Neural crest cell (in vitro differentiated cells): ENCODE measurements at regions not wholly inside any gene's neighbourhood (a gene's known extent, or its start where the extent isn't known, plus 50 kb on each side); places are given as distances from the start of the nearest gene placed in this dataset.

Source experiments
- DNase-seq: peaks from one replicate; pipeline ENCODE4 v3.0.0; 2021; ENCODE audit warnings: low read depth, mixed read lengths, low spot score
- H3K27ac Mint-ChIP-seq: one replicate; pipeline ENCODE4 v1.8.0; 2021; ENCODE audit warnings: mild to moderate bottlenecking, mixed read lengths; ENCODE audit not compliant: unreplicated experiment
- H3K27me3 Mint-ChIP-seq: 2 replicates; pipeline ENCODE4 v1.8.0; 2021; ENCODE audit warnings: low read depth, mild to moderate bottlenecking, mixed read lengths
- H3K36me3 Mint-ChIP-seq: 2 replicates; pipeline ENCODE4 v1.8.0; 2021; ENCODE audit warnings: low read depth, mild to moderate bottlenecking, mixed read lengths
- H3K4me1 Mint-ChIP-seq: 2 replicates; pipeline ENCODE4 v1.8.0; 2021; ENCODE audit warnings: mixed read lengths
- H3K4me3 Mint-ChIP-seq: one replicate; pipeline ENCODE4 v1.8.0; 2021; ENCODE audit warnings: mild to moderate bottlenecking, mixed read lengths
- H3K9me3 Mint-ChIP-seq: 2 replicates; pipeline ENCODE4 v1.8.0; 2021; ENCODE audit warnings: mixed read lengths
- TF ChIP-seq, protein P1 (sequence below): fragments of 200-600 bp; sonication (generic); conservative IDR thresholded peaks from 2 replicates; pipeline ENCODE4 v1.5.0; 2021; ENCODE audit warnings: antibody characterized with exemption, mild to moderate bottlenecking

DNA sequence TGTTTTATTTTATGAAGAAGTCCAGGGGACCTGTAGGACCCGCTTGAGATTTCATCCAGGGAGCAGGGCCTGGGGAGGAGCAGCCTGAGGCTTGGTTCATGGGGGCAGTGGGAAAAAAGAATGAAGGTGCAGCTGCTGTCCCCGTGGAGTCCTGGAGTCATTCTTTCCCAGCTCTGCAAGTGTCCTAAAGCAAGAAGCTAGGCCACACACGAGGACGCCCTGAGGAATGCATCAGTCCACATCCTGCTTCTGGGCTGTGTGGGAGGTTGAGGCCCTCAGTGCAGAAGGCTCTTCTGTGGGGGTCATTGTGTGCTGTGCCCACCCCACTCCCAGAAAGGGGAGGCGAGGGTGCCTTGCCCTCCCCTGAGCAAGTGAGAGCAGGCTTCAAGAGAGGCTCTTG is 179.9 kb upstream of the HS6ST1 start:
- Mint-ChIP-seq H3K4me1 (peaks cover 4% of the 10 kb centered on the region), H3K27me3 (no peaks in the 10 kb centered on the region), H3K4me3 (no peak overlapping the region), H3K27ac (no peak overlapping the region), H3K9me3 (no peaks in the 10 kb centered on the region), H3K36me3 (no peaks in the 10 kb centered on the region)
- no peak for DNase-seq
- TF ChIP-seq, protein P1, sequence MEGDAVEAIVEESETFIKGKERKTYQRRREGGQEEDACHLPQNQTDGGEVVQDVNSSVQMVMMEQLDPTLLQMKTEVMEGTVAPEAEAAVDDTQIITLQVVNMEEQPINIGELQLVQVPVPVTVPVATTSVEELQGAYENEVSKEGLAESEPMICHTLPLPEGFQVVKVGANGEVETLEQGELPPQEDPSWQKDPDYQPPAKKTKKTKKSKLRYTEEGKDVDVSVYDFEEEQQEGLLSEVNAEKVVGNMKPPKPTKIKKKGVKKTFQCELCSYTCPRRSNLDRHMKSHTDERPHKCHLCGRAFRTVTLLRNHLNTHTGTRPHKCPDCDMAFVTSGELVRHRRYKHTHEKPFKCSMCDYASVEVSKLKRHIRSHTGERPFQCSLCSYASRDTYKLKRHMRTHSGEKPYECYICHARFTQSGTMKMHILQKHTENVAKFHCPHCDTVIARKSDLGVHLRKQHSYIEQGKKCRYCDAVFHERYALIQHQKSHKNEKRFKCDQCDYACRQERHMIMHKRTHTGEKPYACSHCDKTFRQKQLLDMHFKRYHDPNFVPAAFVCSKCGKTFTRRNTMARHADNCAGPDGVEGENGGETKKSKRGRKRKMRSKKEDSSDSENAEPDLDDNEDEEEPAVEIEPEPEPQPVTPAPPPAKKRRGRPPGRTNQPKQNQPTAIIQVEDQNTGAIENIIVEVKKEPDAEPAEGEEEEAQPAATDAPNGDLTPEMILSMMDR: no peak

DNA sequence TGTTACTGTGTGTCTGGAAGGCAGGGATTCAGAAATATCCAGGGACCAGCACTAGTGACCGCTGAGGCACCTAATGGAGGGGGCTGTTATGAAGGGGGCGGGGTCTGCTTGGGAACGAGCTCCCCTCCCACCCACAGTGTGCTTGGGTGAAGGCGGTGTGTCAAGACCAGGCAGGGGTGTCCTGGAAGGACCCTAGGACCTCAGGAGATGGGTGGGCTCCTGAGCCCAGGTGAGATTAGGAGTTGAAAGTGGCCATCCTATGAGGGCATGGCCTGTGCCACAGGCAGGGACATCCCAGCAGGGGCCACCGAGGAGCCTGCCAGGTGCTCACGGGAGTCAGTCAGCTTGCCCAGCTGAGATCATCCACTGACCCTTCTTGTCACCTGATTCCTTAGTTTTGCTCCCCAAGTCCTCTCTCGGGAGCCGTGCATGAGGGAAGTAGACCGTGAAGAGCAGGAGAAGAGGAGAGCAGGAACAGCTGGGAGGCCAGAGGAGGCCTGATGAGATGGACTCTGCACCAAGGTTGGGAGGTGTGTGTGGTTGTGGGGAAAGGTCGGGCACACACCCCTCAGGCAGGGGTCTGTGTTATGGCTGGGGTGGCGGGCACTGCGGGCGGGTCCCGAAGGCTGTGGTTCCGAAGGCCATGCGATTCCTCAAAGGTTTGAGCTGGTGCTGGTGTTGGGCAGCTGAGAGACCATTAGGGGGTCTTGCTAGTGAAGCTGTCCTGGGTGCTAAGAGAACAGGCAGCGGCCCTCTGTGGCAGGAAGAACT is 180.9 kb upstream of the HS6ST1 start:
- TF ChIP-seq, protein P1: no peak
- Mint-ChIP-seq H3K27ac (peak overlapping the region; percentile 71), H3K9me3 (no peaks in the 10 kb centered on the region), H3K4me3 (no peak overlapping the region), H3K27me3 (no peaks in the 10 kb centered on the region), H3K36me3 (no peaks in the 10 kb centered on the region), H3K4me1 (peaks cover 4% of the 10 kb centered on the region)
- no peak for DNase-seq

DNA sequence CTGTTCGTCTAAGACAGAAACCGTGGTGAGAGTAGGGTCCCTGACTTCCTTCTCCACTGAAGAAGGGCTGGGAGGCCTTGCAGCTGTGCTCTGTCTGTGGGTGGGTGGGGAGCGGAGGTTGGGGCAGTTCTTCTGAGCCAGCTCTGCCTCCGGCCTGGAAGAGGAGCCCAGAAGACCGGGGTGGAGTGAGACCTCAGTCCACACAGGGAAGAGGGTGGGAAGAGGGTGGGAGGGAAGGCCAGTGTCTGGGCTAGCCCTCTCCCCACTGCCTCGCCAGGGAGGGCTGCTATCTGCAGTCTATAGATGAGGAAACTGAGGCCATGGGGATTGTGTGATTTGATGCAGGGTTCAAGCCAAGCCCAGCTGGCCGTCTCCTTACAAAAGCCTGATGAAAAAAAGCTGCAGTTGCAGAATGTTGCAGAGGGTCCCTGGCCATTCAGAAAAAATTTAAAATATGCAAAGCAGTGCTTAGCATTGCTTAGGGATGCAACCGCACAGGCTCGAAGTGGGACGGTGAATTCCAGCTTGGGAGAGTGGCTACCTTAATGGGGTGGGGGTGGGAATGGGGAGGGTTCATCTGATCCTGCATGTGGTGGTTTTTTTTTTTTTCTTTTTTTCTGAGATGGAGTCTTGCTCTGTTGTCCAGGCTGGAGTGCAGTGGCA is 181.6 kb upstream of the HS6ST1 start:
- H3K4me1 Mint-ChIP-seq: peaks cover 4% of the 10 kb centered on the region
- no peaks in the 10 kb centered on the region for H3K9me3 Mint-ChIP-seq
- no peaks in the 10 kb centered on the region for H3K36me3 Mint-ChIP-seq
- H3K27me3 Mint-ChIP-seq: no peaks in the 10 kb centered on the region
- H3K27ac Mint-ChIP-seq: no peak overlapping the region
- no peak for DNase-seq
- TF ChIP-seq, protein P1: no peak
- H3K4me3 Mint-ChIP-seq: no peak overlapping the region

DNA sequence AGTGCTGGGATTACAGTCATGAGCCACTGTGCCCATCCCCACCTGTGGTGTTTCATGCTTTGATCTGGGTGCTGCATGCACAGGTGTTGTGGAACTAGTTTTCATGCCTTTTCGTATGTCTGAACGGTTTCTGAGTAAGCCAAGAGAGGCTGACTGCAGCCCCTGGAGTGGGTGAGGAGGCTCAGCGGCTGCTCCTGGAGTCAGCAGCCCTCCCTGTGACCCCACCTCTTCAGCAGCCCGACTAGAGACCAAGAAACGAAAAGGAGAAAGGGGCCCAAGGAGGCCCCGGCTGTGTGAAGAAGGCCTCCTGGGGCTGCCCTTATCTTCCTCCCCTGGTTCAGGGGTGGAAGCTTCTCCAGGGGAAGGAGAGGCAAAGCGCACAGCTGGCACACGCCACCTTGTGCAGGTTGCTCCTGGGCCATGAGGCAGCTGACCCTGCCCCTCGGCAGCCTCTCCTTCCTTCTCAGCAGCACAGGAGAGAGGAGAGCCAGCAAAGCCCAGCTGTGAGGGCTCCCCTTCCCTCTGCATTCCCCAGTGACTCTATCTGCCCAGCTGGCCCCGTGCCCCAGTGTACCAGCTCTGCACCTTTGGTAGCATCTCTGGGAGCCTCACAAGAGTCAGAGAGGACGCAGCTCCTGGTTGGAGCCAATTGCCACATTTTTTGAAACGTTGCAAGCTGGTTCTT is 182.5 kb upstream of the HS6ST1 start:
- H3K4me3 Mint-ChIP-seq: no peak overlapping the region
- DNase-seq: no peak
- peaks cover 4% of the 10 kb centered on the region for H3K4me1 Mint-ChIP-seq
- H3K9me3 Mint-ChIP-seq: no peaks in the 10 kb centered on the region
- H3K27me3 Mint-ChIP-seq: no peaks in the 10 kb centered on the region
- no peak overlapping the region for H3K27ac Mint-ChIP-seq
- no peaks in the 10 kb centered on the region for H3K36me3 Mint-ChIP-seq
- TF ChIP-seq, protein P1: no peak

DNA sequence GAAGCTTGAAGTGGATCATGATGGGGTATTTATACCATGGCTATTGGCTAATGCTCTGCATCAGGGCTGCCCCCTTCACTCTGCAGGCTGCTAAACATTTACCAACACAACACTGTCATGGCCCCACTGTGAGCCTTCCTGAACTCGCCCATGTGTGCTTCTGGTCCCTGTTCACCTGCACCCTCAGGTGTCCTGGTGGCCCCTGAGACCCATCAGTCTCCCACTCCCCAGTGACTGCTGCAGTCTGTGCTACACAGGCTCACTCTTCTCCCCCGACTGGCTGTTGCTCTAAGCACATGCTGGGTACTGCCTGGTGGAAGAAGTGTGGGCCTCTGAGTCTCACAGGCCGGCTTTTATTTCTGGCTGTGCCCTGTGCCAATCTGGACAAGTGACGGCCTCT is 183.0 kb upstream of the HS6ST1 start:
- H3K4me1 Mint-ChIP-seq: peaks cover 4% of the 10 kb centered on the region
- H3K36me3 Mint-ChIP-seq: no peaks in the 10 kb centered on the region
- TF ChIP-seq, protein P1: no peak
- H3K4me3 Mint-ChIP-seq: no peak overlapping the region
- H3K9me3 Mint-ChIP-seq: no peaks in the 10 kb centered on the region
- H3K27ac Mint-ChIP-seq: no peak overlapping the region
- H3K27me3 Mint-ChIP-seq: no peaks in the 10 kb centered on the region
- DNase-seq: no peak
